ENCODE measurements at regions not wholly inside any gene's neighbourhood (a gene's known extent, or its start where the extent isn't known, plus 50 kb on each side); places are given as distances from the start of the nearest gene placed in this dataset.

- Histone ChIP-seq H3K9me3 (replicated peaks; ENCODE audit: control insufficient read depth, insufficient read depth, low read depth, low read length) (no peaks in the 10 kb centered on the region; the same call in 1 of the 2 replicates), H3K4me3 (no peak overlapping the region), H3K27me3 (ENCODE audit: control insufficient read depth in 2 of 2, insufficient read depth in 2 of 2, low read length in 2 of 2) (no peaks in the 10 kb centered on the region), H3K27ac (ENCODE audit: extremely low read depth, low read depth, low read length) (no peak overlapping the region), H3K9ac (ENCODE audit: insufficient read depth in 1 of 2, low read depth in 2 of 2, low read length in 2 of 2) (no peak overlapping the region), H3K79me2 (ENCODE audit: control insufficient read depth, insufficient read depth, low read length) (no peaks in the 10 kb centered on the region), H2AFZ (ENCODE audit: low read depth, low read length) (no peak overlapping the region), H3K4me1 (replicated peaks in 1 of 2; ENCODE audit: control insufficient read depth in 2 of 2, insufficient read depth in 2 of 2, low read length in 2 of 2) (no peaks in the 10 kb centered on the region), H3K4me2 (ENCODE audit: insufficient read depth, low read length) (no peak overlapping the region), H4K20me1 (replicated peaks; ENCODE audit: control insufficient read depth, insufficient read depth, low read length) (no peaks in the 10 kb centered on the region), H3K36me3 (ENCODE audit: control insufficient read depth, insufficient read depth, low read length) (no peaks in the 10 kb centered on the region), H3K9me1 (ENCODE audit: control insufficient read depth, insufficient read depth, low read length) (no peaks in the 10 kb centered on the region)
- FAIRE-seq (no peak), DNase-seq (ENCODE audit: extremely low read depth in 1 of 4, low spot score in 3 of 4) (no peak), ATAC-seq (no peak)
- POLR2A ChIA-PET, result no interaction called here
- CTCF ChIA-PET (ENCODE audit: low intra/inter-chr PET ratio), result no interaction called here
- no TSS peak for BruUV-seq (replicated peaks)
- in situ Hi-C loops (cut with MboI) (no loop called here), intact Hi-C loops (cut with micrococcal nuclease) (no loop called here)
- TF ChIP-seq MLX (CRISPR knock-in tag; conservative IDR thresholded peaks at IDR 0.05) (no peak), ZHX1 (conservative IDR thresholded peaks at IDR 0.05; ENCODE audit: low read length) (no peak), SRSF1 (IDR thresholded peaks at IDR 0.05; ENCODE audit: low read depth, low read length) (no peak), FOXP1 (CRISPR knock-in tag; IDR thresholded peaks at IDR 0.05) (no peak), SNRNP70 (optimal IDR thresholded peaks at IDR 0.05; ENCODE audit: low read depth, low read length) (no peak), DNMT1 (IDR thresholded peaks at IDR 0.05) (no peak), ZNF79 (CRISPR knock-in tag; IDR thresholded peaks at IDR 0.05; ENCODE audit: low read depth) (no peak), POU5F1 (IDR thresholded peaks at IDR 0.05; ENCODE audit: borderline replicate concordance, low read depth, low read length, partially characterized antibody) (no peak), ZNF583 (CRISPR knock-in tag; IDR thresholded peaks at IDR 0.05) (no peak), FOXM1 (IDR thresholded peaks at IDR 0.05; ENCODE audit: low read depth) (no peak), FOXM1 (CRISPR knock-in tag; IDR thresholded peaks at IDR 0.05; ENCODE audit: low read depth) (no peak), MYC (IDR thresholded peaks at IDR 0.05; ENCODE audit: low read depth, low read length) (no peak), MYC (CRISPR knock-in tag; IDR thresholded peaks at IDR 0.05; ENCODE audit: borderline replicate concordance, low read depth) (no peak)
- TF ChIP-seq, protein P1, sequence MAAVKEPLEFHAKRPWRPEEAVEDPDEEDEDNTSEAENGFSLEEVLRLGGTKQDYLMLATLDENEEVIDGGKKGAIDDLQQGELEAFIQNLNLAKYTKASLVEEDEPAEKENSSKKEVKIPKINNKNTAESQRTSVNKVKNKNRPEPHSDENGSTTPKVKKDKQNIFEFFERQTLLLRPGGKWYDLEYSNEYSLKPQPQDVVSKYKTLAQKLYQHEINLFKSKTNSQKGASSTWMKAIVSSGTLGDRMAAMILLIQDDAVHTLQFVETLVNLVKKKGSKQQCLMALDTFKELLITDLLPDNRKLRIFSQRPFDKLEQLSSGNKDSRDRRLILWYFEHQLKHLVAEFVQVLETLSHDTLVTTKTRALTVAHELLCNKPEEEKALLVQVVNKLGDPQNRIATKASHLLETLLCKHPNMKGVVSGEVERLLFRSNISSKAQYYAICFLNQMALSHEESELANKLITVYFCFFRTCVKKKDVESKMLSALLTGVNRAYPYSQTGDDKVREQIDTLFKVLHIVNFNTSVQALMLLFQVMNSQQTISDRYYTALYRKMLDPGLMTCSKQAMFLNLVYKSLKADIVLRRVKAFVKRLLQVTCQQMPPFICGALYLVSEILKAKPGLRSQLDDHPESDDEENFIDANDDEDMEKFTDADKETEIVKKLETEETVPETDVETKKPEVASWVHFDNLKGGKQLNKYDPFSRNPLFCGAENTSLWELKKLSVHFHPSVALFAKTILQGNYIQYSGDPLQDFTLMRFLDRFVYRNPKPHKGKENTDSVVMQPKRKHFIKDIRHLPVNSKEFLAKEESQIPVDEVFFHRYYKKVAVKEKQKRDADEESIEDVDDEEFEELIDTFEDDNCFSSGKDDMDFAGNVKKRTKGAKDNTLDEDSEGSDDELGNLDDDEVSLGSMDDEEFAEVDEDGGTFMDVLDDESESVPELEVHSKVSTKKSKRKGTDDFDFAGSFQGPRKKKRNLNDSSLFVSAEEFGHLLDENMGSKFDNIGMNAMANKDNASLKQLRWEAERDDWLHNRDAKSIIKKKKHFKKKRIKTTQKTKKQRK (IDR thresholded peaks at IDR 0.05; ENCODE audit: borderline replicate concordance, low read depth, low read length), result no peak
- 11% methylated on average over 1 of the region's 1 CpG for WGBS (ENCODE audit: insufficient coverage, low coverage, missing lambda C conversion rate)
Observed at GRCh38 chr5:121752149-121752548, 99.5 kb upstream of the FTMT start.

Data from K562 (cell line).